ENCODE measurements at regions not wholly inside any gene's neighbourhood (a gene's known extent, or its start where the extent isn't known, plus 50 kb on each side); places are given as distances from the start of the nearest gene placed in this dataset.

GRCh38 chr5:116631147-116631546 lies 56.5 kb upstream of the SEMA6A start:
- TF ChIP-seq, protein P1, sequence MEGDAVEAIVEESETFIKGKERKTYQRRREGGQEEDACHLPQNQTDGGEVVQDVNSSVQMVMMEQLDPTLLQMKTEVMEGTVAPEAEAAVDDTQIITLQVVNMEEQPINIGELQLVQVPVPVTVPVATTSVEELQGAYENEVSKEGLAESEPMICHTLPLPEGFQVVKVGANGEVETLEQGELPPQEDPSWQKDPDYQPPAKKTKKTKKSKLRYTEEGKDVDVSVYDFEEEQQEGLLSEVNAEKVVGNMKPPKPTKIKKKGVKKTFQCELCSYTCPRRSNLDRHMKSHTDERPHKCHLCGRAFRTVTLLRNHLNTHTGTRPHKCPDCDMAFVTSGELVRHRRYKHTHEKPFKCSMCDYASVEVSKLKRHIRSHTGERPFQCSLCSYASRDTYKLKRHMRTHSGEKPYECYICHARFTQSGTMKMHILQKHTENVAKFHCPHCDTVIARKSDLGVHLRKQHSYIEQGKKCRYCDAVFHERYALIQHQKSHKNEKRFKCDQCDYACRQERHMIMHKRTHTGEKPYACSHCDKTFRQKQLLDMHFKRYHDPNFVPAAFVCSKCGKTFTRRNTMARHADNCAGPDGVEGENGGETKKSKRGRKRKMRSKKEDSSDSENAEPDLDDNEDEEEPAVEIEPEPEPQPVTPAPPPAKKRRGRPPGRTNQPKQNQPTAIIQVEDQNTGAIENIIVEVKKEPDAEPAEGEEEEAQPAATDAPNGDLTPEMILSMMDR (conservative IDR thresholded peaks at IDR 0.05): no peak
- no peak for DNase-seq
- no peak overlapping the region for H3K27ac ChIP-seq (ENCODE audit: insufficient read length, low read depth, low read length)
- H3K9me3 ChIP-seq (ENCODE audit: control insufficient read depth, low read depth, low read length): no peaks in the 10 kb centered on the region
- H4K91ac ChIP-seq (ENCODE audit: insufficient read length, low read depth, low read length): no peak overlapping the region
- no peak overlapping the region for H3K56ac ChIP-seq (ENCODE audit: insufficient read length, low read depth, low read length)
- no peak overlapping the region for H3K4ac ChIP-seq (ENCODE audit: low read depth, low read length)
- H2BK5ac ChIP-seq (ENCODE audit: insufficient read length, low read length): no peak overlapping the region
- H3K4me1 ChIP-seq (ENCODE audit: insufficient read depth, low read length): peaks cover 7% of the 10 kb centered on the region; the same call in 1 of the 2 replicates
- no peak overlapping the region for H2BK15ac ChIP-seq (ENCODE audit: low read depth, low read length)
- no peaks in the 10 kb centered on the region for H3K23me2 ChIP-seq (ENCODE audit: insufficient read length, low read depth, low read length, poor library complexity, severe bottlenecking)
- H3K9ac ChIP-seq (ENCODE audit: extremely low read depth, insufficient read length, low read length): no peak overlapping the region
- peaks cover 25 to 36% of the 10 kb centered on the region in 2 experiments for H3K4me1 Mint-ChIP-seq
- H3K79me2 ChIP-seq (ENCODE audit: insufficient read depth, low read length): no peaks in the 10 kb centered on the region
- H3K23ac ChIP-seq (ENCODE audit: insufficient read length, low read depth, low read length): no peak overlapping the region
- peaks cover 5% of the 10 kb centered on the region for H3K27me3 Mint-ChIP-seq (ENCODE audit: low read depth)
- no peak overlapping the region for H4K5ac ChIP-seq (ENCODE audit: insufficient read length, low read depth, low read length)
- no peaks in the 10 kb centered on the region for H3K27me3 ChIP-seq (ENCODE audit: insufficient read depth, low read length)
- H3K9me3 Mint-ChIP-seq: peaks cover 6 to 9% of the 10 kb centered on the region in 2 experiments
- H2BK120ac ChIP-seq (ENCODE audit: low read depth, low read length, poor library complexity, severe bottlenecking): no peak overlapping the region
- no peak overlapping the region for H3K4me3 Mint-ChIP-seq
- H2AFZ ChIP-seq (ENCODE audit: low read length): no peak overlapping the region
- H3K27ac Mint-ChIP-seq: no peak overlapping the region
- no CpG with 5 or more reads among the region's 1 CpG for WGBS (ENCODE audit: extremely low coverage, insufficient read length, low lambda C conversion rate)
- no peak overlapping the region for H3K18ac ChIP-seq (ENCODE audit: insufficient read length, low read depth, low read length)
- no peak overlapping the region for H2BK12ac ChIP-seq (ENCODE audit: insufficient read length, low read depth, low read length)
- no peaks in the 10 kb centered on the region for H3K79me1 ChIP-seq (ENCODE audit: insufficient read depth, low read depth, low read length, poor library complexity, severe bottlenecking)
- no peak overlapping the region for H3T11ph ChIP-seq (ENCODE audit: low read length)
- H4K20me1 ChIP-seq (ENCODE audit: control insufficient read depth, insufficient read depth, insufficient read length): no peaks in the 10 kb centered on the region
- H4K8ac ChIP-seq (replicated peaks; ENCODE audit: insufficient read length, low read depth, low read length): no peak overlapping the region
- no peak overlapping the region for H2AK5ac ChIP-seq (ENCODE audit: insufficient read length, low read length)
- H2BK20ac ChIP-seq (ENCODE audit: low read depth, low read length, poor library complexity, severe bottlenecking): no peak overlapping the region
- no peak overlapping the region for H3K14ac ChIP-seq (ENCODE audit: insufficient read depth, low read length)
- peaks cover 4 to 7% (median 6%) of the 10 kb centered on the region in 3 experiments for H3K36me3 Mint-ChIP-seq (ENCODE audit: insufficient read depth in 1 of 3, low read depth in 3 of 3)
- no peak overlapping the region for H3K4me2 ChIP-seq (ENCODE audit: insufficient read depth, insufficient read length, low read length)
